Medulla oblongata (tissue), 1 donor: ENCODE measurements at regions not wholly inside any gene's neighbourhood (a gene's known extent, or its start where the extent isn't known, plus 50 kb on each side); places are given as distances from the start of the nearest gene placed in this dataset.
A peak's percentile ranks its signal among the peaks of the same experiment; 100 is the strongest.
"Not testable (repeated sequence)": the region's sequence is repeated elsewhere in the genome, so short reads cannot be mapped to it uniquely, and the experiment has no call there.

ENCODE experiments used
- DNase-seq: peaks from one replicate; pipeline ENCODE4 v3.0.0-alpha.2; 2015; ENCODE audit errors: extremely low spot score

GRCh38 chr20:55074266-55074840 lies 599.0 kb downstream of the DOK5 start:
- DNase-seq: not testable (repeated sequence)

- DNase-seq: no peak
These were observed 594.6 kb downstream of the DOK5 start for GRCh38 chr20:55070001-55070400.

- no peak for DNase-seq
These were observed 591.9 kb downstream of the DOK5 start for GRCh38 chr20:55067158-55067825.

GRCh38 chr20:55058938-55059337 lies 583.5 kb downstream of the DOK5 start:
- DNase-seq: no peak

- no peak for DNase-seq
These were observed 582.5 kb downstream of the DOK5 start for GRCh38 chr20:55057779-55058415.

GRCh38 chr20:55054453-55054852 lies 579.1 kb downstream of the DOK5 start:
- no peak for DNase-seq

GRCh38 chr20:55053389-55053788 lies 578.0 kb downstream of the DOK5 start:
- no peak for DNase-seq

- no peak for DNase-seq
These were observed 577.1 kb downstream of the DOK5 start for GRCh38 chr20:55052459-55052858.

GRCh38 chr20:55038684-55039083 lies 563.3 kb downstream of the DOK5 start:
- no peak for DNase-seq

GRCh38 chr20:55031971-55032370 lies 556.6 kb downstream of the DOK5 start:
- DNase-seq: peak; percentile 6

- DNase-seq: no peak
These were observed 539.4 kb downstream of the DOK5 start for GRCh38 chr20:55014766-55015165.

GRCh38 chr20:55010761-55011160 lies 535.4 kb downstream of the DOK5 start:
- DNase-seq: no peak

- no peak for DNase-seq
These were observed 533.7 kb downstream of the DOK5 start for GRCh38 chr20:55009066-55009465.

- no peak for DNase-seq
These were observed 528.7 kb downstream of the DOK5 start for GRCh38 chr20:55004044-55004443.

- DNase-seq: no peak
These were observed 520.2 kb downstream of the DOK5 start for GRCh38 chr20:54995553-54995952.

- no peak for DNase-seq
These were observed 519.6 kb downstream of the DOK5 start for GRCh38 chr20:54995011-54995410.

- DNase-seq: no peak
These were observed 509.7 kb downstream of the DOK5 start for GRCh38 chr20:54985091-54985490.

- DNase-seq: no peak
These were observed 508.7 kb downstream of the DOK5 start for GRCh38 chr20:54984104-54984448.

- not testable (repeated sequence) for DNase-seq
These were observed 508.2 kb downstream of the DOK5 start for GRCh38 chr20:54983394-54984103.

- DNase-seq: no peak
These were observed 505.8 kb downstream of the DOK5 start for GRCh38 chr20:54981175-54981574.

GRCh38 chr20:54980103-54980960 lies 504.9 kb downstream of the DOK5 start:
- DNase-seq: no peak

- DNase-seq: no peak
These were observed 474.9 kb downstream of the DOK5 start for GRCh38 chr20:54950304-54950703.
